HG03558 (cell line): ENCODE measurements at regions not wholly inside any gene's neighbourhood (a gene's known extent, or its start where the extent isn't known, plus 50 kb on each side); places are given as distances from the start of the nearest gene placed in this dataset.

Experiments used
- ATAC-seq: cut with Tn5 transposase; IDR thresholded peaks from one replicate; pipeline ENCODE4 v1.9.1; 2021; ENCODE audit warnings: moderate number of reproducible peaks; ENCODE audit not compliant: unreplicated experiment; ENCODE audit errors: extremely low read depth

- no peak for ATAC-seq
Measured at GRCh38 chr20:22411627-22412450, 172.5 kb downstream of the FOXA2 start.

DNA sequence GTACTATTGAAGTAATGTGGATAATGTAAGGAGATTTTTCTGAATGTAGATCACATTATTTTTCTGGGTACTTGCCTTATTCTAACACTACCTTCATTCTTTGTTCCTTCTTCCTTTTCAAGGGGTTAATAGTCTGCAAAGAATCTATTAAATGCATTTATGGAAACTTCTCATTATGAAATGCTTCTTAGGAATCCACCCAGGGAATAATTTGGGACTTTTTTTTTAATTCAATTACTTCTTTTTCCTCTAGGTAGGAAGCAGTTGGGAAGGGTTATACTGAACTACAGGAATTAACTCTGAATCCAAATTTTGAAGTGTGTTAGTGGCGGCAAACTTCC is 173.1 kb downstream of the FOXA2 start:
- ATAC-seq = no peak

- ATAC-seq = no peak
Measured at GRCh38 chr20:22410556-22411130, 173.7 kb downstream of the FOXA2 start.

- no peak for ATAC-seq
Measured at GRCh38 chr20:22408521-22409402, 175.6 kb downstream of the FOXA2 start.

DNA sequence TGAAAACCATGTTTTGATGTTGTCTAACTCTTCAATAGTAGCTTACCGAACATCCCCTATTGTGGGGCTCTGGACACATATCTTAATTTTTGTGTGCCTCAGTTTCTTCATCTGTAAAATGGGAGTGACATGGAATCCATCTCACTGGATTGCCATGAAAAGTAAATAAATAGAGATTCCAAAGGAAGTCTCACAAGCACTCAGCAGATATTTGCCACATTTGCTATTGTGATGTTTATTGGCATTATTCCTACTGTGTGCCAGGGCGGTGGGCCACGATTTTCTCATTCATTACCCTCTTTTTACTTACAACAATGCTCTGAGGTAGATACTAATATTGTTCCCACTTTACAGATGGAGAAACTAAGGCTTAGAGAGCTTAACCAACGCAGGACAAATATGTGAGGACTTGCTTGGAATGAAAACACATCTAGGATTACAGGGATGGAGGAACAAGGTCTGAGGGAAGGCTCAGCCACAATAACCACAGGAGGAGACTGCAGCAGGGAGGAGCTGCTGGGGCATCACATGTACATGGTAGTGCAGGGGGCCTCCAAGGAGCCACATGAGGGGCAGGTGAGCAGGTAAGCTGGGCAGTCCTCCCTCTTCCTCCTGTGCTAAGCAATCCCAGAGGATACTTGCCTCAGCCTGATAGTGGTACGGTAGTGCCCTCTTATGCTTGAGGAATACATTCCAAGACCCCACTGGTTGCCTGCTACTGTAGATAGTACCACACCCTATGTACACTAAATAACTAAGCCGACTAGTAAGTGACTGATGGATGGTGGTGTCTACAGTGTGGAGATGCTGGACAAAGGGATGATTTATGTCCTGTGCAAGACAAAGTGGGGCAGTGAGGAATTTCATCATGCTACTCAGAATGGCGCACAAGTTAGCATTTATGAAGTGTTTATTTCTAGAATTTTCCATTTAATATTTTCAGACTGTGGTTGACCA is 176.9 kb downstream of the FOXA2 start:
- ATAC-seq = no peak

DNA sequence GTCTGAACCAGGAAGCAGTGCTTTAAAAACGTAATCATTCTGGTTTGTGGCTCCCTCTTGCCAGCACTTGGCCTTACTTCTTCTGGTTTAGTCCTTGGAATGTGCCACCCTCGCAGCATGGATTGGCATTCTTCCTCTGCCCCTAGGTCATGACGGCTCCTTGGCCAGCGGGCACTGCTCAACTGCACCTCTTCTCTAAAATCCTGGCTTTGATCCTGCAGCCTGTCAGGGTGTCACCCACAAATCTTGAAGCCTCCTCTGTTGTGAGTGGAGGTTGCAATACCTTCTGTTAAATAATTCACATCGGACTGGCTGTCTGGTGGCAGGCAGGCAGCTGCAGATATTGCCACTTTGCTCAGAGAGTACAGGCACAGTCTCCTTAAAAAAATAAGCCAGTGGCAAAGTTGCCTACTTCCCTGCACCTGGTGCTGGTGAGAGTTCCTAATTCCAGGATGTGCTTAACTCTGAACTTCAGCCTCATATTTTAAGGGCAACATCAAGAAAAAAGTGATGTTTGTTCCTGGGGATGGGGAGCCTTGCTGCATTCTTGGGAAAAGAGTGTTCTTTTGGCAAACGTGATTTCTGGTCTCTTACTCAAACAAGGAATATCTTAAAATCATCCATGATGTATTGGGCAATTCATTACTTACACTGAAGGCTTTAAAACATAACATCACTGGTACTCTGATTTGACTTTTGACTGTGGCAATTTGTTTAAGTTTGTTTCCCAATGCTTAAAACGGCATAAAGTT is 179.8 kb downstream of the FOXA2 start:
- no peak for ATAC-seq

DNA sequence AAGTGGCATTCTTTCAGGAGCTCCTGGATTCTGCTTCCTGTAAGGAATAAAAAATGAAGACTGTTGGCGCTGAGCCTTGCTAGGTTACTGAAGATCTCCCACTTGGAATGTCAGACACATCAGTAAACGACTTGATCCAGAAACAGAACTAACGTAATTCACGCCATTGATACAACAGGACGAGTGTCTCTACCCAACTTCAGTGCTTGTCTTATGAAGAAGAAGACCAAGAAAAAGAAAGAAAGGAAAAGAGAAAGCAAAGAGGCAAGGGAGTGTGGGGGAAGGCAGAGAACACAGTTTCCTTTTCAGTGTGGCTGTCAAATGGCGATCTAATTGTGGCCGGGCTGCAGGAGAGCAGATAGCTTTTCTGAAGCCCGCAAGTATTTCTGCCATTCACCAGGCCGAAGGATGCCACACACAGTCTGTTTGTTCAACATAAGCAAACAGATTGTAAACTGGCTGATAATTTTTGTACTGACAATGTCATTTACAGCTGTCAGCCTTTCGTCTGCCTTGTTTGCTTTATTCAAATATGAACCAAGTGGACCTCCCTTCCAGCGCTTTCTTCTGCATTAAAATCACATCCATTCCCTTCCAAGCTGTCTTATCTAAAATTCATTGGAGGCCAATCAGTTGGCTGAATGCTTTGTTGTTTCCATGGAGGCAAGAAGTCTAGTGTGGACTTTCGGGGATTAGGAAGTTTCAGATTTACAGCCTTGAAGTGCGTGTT is 180.6 kb downstream of the FOXA2 start:
- ATAC-seq = no peak

DNA sequence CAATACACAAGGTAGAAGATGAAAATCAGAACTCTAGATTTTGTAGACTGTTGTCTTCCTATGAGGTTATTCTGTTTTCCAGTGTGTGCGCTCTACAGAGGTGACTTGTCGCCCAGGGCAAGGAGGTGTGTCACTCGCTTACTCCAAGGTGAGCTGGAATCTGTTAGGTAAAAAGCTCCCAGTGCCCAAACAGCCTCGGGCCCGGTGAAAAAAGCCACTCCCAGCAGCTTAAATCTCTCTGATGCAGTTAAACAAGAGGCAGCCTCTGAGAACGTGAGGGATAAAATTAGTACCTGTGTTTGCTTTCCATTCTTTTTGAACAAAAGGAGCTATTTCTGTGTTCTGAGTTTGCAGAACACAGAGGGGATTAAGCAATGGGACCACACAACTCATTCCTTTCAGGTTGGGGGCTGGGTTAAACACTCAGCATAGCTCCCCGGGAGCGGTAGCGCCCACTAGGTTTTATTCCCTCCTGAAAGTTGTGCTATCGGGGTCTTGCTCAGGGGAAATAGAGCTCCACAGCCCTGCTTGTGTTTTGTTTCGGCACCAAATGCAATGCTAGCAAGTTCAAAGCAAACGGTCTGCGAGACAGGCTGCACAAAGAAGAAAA is 181.2 kb downstream of the FOXA2 start:
- ATAC-seq = no peak

- no peak for ATAC-seq
Measured at GRCh38 chr20:22402550-22402949, 181.8 kb downstream of the FOXA2 start.

GRCh38 chr20:22400440-22400839 is 183.9 kb downstream of the FOXA2 start:
- ATAC-seq = no peak

DNA sequence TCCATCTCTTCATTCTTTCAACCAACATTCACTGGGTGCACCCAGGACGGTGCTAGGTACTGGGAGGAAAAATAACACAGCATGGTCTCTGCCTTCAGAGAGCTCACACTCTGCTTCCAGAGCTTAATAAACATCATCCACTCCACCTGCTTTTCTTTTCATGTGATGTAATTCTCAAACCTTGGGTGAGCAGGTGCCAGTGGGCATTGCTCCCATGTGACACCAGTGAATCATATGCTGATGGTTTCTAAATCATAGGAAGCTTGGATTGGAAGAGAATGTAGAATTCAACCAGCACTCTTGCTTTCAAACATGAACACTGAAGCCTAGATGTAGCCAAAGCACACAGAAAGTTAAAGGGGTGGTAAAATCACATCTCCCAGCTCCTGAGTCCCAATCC is 189.8 kb downstream of the FOXA2 start:
- ATAC-seq = no peak

DNA sequence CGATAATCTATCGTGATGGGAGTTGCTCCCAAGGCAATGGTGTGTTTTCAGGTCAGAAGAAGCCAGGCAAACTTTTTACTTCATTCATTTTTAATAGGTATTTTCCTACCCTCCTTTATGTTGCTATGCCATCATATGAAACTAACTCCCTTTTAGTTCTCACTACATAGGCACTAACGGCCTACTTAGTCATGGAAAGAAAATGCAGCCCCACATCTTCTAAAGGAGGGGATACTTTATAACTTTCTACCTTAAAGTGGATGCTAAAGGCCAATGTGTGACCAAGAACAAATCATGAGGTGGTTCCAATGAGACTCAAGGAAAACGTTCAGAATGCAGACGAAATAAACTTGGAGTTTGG is 193.8 kb downstream of the FOXA2 start:
- ATAC-seq = no peak

GRCh38 chr20:22389836-22390542 is 194.4 kb downstream of the FOXA2 start:
- no peak for ATAC-seq

GRCh38 chr20:22387452-22387851 is 196.9 kb downstream of the FOXA2 start:
- ATAC-seq = no peak

DNA sequence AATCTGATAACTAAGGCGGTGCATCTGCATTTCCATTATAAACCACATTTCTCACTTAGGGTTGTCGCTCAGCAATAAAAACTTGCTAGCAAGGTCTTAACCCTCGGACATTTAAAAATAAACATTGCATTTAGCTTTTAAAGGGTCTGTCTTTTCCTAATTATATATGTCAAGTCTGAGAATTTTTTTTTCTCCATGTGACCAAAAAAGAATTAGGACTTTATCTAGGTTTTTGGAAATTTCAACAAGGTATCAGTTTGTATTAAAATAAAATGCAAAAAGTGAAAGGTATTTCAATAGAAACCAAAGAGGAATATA is 198.1 kb downstream of the FOXA2 start:
- ATAC-seq = no peak

GRCh38 chr20:22385602-22386305 is 198.6 kb downstream of the FOXA2 start:
- ATAC-seq = no peak

DNA sequence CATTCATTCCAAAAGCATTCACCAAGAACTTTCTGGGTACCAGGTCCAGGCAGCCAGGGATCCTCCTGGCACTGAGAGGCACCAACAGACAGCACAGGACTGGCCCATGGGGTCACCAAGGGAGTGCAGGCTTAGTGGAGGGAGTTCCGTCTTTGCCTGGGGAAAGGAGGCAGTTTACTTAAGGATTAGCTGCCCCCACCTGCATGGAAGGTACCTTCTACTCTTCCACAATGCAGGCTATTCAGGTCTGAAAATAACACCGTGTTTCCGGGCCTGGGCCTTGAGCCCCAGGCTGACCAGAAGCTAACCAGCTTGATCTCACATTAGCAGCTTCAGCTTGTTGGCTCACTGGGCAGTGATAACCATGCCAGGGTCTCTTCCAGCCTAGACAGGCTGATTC is 199.4 kb downstream of the FOXA2 start:
- no peak for ATAC-seq
